GM23338 (cell line): ENCODE measurements at regions not wholly inside any gene's neighbourhood (a gene's known extent, or its start where the extent isn't known, plus 50 kb on each side); places are given as distances from the start of the nearest gene placed in this dataset.

Experiments used
- ATAC-seq: fragments of 200-7000 bp; cut with Tn5 transposase; 3 replicates; pipeline ENCODE4 v1.9.1; 2020
- DNase-seq: peaks from one replicate; pipeline ENCODE4 v3.0.0-alpha.2; 2015; ENCODE audit warnings: low spot score
- H2AFZ ChIP-seq: fragments of 200-600 bp; sonication (generic); 2 replicates; pipeline ENCODE4 v1.8.0; 2016; ENCODE audit warnings: antibody characterized with exemption, mild to moderate bottlenecking, moderate library complexity
- H3F3A ChIP-seq: fragments of 200-600 bp; sonication (generic); replicated peaks from 2 replicates; pipeline ENCODE4 v1.8.0; 2017; ENCODE audit warnings: antibody characterized with exemption, mixed run types, low read depth
- H3K27ac ChIP-seq: fragments of 200-600 bp; sonication (generic); 2 replicates; pipeline ENCODE4 v1.6.1; 2016; ENCODE audit warnings: low read depth
- H3K27me3 ChIP-seq: fragments of 200-600 bp; sonication (generic); 2 replicates; pipeline ENCODE4 v1.8.0; 2016; ENCODE audit warnings: mild to moderate bottlenecking, mixed run types, moderate library complexity; ENCODE audit not compliant: insufficient read depth
- H3K36me3 ChIP-seq: fragments of 200-600 bp; sonication (generic); 2 replicates; pipeline ENCODE4 v1.8.0; 2016; ENCODE audit warnings: mild to moderate bottlenecking; ENCODE audit not compliant: insufficient read depth
- H3K4me1 ChIP-seq: fragments of 200-600 bp; sonication (generic); 2 replicates; pipeline ENCODE4 v1.8.0; 2016; ENCODE audit warnings: mild to moderate bottlenecking, moderate library complexity; ENCODE audit not compliant: insufficient read depth
- H3K4me2 ChIP-seq: fragments of 200-600 bp; sonication (generic); 2 replicates; pipeline ENCODE4 v1.7.1; 2017; ENCODE audit warnings: mixed run types
- H3K4me3 ChIP-seq: fragments of 200-600 bp; sonication (generic); 2 replicates; pipeline ENCODE4 v1.6.1; 2016; ENCODE audit warnings: mixed run types
- H3K79me2 ChIP-seq: fragments of 200-600 bp; sonication (generic); replicated peaks from 2 replicates; pipeline ENCODE4 v1.8.0; 2017; ENCODE audit warnings: mild to moderate bottlenecking; ENCODE audit not compliant: insufficient read depth
- H3K9me2 ChIP-seq: fragments of 200-600 bp; sonication (generic); 2 replicates; pipeline ENCODE4 v1.8.0; 2017; ENCODE audit not compliant: insufficient read depth
- H4K20me1 ChIP-seq: fragments of 200-600 bp; sonication (generic); replicated peaks from 2 replicates; pipeline ENCODE4 v1.8.0; 2017; ENCODE audit warnings: mild to moderate bottlenecking; ENCODE audit not compliant: insufficient read depth
- H3K27ac Mint-ChIP-seq: 2 replicates; pipeline ENCODE4 v1.8.0; 2020; ENCODE audit warnings: inconsistent platforms, mild to moderate bottlenecking, moderate library complexity, mixed read lengths
- H3K27me3 Mint-ChIP-seq: 3 replicates; pipeline ENCODE4 v1.8.0; 2022; ENCODE audit warnings: low read depth, mild to moderate bottlenecking, moderate library complexity, mixed read lengths, inconsistent platforms; ENCODE audit not compliant: insufficient read depth, poor library complexity
- H3K36me3 Mint-ChIP-seq: 3 replicates; pipeline ENCODE4 v1.8.0; 2021; ENCODE audit warnings: low read depth, mild to moderate bottlenecking, inconsistent platforms, moderate library complexity, mixed read lengths
- H3K4me1 Mint-ChIP-seq: 3 replicates; pipeline ENCODE4 v1.8.0; 2020; ENCODE audit warnings: mild to moderate bottlenecking, inconsistent platforms, mixed read lengths
- H3K4me3 Mint-ChIP-seq: 3 replicates; pipeline ENCODE4 v1.8.0; 2021; ENCODE audit warnings: moderate library complexity, mild to moderate bottlenecking, inconsistent platforms, mixed read lengths
- H3K9me3 Mint-ChIP-seq: 3 replicates; pipeline ENCODE4 v1.8.0; 2020; ENCODE audit warnings: moderate library complexity, mild to moderate bottlenecking, inconsistent platforms, mixed read lengths
- CREB1 ChIP-seq: fragments of 250-450 bp; sonication (Bioruptor Pico); IDR thresholded peaks from 2 replicates; pipeline ENCODE4 v1.5.0; 2020; ENCODE audit warnings: low read depth, mild to moderate bottlenecking, moderate library complexity
- JUNB ChIP-seq: IDR thresholded peaks from one replicate; pipeline ENCODE4 v1.6.1; 2016; ENCODE audit warnings: antibody characterized with exemption; ENCODE audit not compliant: unreplicated experiment
- NANOG ChIP-seq: IDR thresholded peaks from 2 replicates; pipeline ENCODE4 v1.6.1; 2016; ENCODE audit warnings: antibody characterized with exemption, borderline replicate concordance
- STAT1 ChIP-seq: IDR thresholded peaks from one replicate; pipeline ENCODE4 v1.6.1; 2016; ENCODE audit warnings: antibody characterized with exemption; ENCODE audit not compliant: unreplicated experiment
- ZNF331 ChIP-seq: fragments of 250-450 bp; sonication (Bioruptor Pico); IDR thresholded peaks from 2 replicates; pipeline ENCODE4 v1.5.0; 2020; ENCODE audit warnings: low read depth, mild to moderate bottlenecking, moderate library complexity
- ZNF462 ChIP-seq: fragments of 250-450 bp; sonication (Bioruptor Pico); IDR thresholded peaks from 2 replicates; pipeline ENCODE4 v1.5.0; 2020; ENCODE audit warnings: mild to moderate bottlenecking, moderate library complexity
- TF ChIP-seq, protein P1 (sequence below): IDR thresholded peaks from 2 replicates; pipeline ENCODE4 v1.6.1; 2016; ENCODE audit warnings: antibody characterized with exemption

DNA sequence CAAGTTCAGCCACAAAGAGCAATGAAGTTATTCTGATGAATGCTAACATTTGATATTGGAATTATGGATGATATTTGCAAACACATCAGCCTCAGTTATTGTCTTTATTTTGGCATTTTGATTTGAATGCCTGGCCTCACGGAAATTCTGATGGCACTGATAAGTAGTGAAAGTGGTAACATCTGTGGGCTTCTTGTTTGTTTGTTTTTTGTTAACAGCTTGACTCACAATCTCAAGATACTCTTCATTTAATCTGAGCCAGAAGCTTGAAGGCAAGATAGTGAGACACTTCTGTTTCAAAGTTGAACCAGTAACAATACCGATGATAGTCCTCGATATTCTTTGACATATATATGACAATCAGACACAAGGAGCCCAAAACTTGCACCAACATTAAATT, 182.9 kb upstream of the NFIA start (continued):
- TF ChIP-seq, protein P1, sequence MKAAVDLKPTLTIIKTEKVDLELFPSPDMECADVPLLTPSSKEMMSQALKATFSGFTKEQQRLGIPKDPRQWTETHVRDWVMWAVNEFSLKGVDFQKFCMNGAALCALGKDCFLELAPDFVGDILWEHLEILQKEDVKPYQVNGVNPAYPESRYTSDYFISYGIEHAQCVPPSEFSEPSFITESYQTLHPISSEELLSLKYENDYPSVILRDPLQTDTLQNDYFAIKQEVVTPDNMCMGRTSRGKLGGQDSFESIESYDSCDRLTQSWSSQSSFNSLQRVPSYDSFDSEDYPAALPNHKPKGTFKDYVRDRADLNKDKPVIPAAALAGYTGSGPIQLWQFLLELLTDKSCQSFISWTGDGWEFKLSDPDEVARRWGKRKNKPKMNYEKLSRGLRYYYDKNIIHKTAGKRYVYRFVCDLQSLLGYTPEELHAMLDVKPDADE, result no peak

DNA sequence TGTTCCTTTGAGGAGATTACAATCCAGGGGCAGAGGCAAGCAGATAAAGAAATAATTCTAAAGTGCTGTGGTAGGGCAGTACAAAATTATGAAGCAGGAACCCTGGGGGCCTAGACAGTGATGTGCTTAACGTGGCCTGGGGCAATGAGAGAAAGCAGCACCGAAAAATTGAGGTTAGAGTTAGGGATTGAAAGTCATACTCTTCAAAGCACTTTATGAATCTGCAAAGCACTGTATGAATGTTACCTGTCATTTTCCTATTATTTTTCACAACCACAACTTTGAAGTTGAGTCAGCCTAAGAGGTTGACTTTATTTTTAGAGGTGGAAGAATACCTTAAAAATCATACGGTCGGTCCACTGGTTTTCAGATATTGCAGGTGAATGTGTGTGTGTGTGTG, 183.4 kb upstream of the NFIA start:
- peaks cover 23% of the 10 kb centered on the region for H3K4me1 Mint-ChIP-seq
- Histone ChIP-seq H3F3A (no peaks in the 10 kb centered on the region), H3K27me3 (no peaks in the 10 kb centered on the region), H3K79me2 (no peaks in the 10 kb centered on the region), H3K36me3 (no peaks in the 10 kb centered on the region), H3K9me2 (no peaks in the 10 kb centered on the region), H3K4me3 (no peak overlapping the region), H4K20me1 (no peaks in the 10 kb centered on the region), H3K27ac (no peak overlapping the region), H3K4me1 (peaks cover 33% of the 10 kb centered on the region), H2AFZ (no peak overlapping the region), H3K4me2 (no peak overlapping the region)
- TF ChIP-seq JUNB, result no peak
- TF ChIP-seq NANOG, result no peak
- no peak for TF ChIP-seq ZNF462
- TF ChIP-seq CREB1, result no peak
- no peak for TF ChIP-seq STAT1
- no peak for TF ChIP-seq ZNF331 (CRISPR knock-in tag)
- DNase-seq (no peak), ATAC-seq (no peak)
- H3K9me3 Mint-ChIP-seq, result no peaks in the 10 kb centered on the region; the same call in 2 of the 3 replicates
- H3K36me3 Mint-ChIP-seq, result no peaks in the 10 kb centered on the region
- H3K4me3 Mint-ChIP-seq, result no peak overlapping the region
- H3K27ac Mint-ChIP-seq, result no peak overlapping the region
- peaks cover 2% of the 10 kb centered on the region for H3K27me3 Mint-ChIP-seq
